ENCODE measurements at regions not wholly inside any gene's neighbourhood (a gene's known extent, or its start where the extent isn't known, plus 50 kb on each side); places are given as distances from the start of the nearest gene placed in this dataset.

DNA sequence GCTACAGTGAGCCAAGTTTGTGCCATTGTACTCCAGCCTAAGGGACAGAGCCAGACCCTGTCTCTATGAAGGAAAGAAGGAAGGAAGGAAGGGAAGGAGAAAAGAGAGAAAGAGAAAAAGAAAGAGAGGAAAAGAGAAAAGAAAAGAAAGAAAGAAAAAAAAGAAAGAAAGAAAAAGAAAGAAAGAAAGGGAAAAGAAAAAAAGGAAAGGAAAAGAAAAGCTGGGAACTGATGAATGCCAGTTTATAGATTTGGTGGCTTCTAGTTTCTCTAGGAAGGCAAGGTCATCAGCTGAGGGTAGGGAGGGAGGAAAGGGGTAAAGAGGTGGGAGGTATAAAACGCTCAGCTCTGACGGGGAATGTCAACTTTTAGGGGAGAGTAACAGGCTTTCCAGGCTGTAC is 62.3 kb upstream of the AKT3 start:
- POLR2A ChIA-PET = no interaction called here
- no peak for FAIRE-seq
- peaks cover 12% of the 10 kb centered on the region for H3K4me1 ChIP-seq

DNA sequence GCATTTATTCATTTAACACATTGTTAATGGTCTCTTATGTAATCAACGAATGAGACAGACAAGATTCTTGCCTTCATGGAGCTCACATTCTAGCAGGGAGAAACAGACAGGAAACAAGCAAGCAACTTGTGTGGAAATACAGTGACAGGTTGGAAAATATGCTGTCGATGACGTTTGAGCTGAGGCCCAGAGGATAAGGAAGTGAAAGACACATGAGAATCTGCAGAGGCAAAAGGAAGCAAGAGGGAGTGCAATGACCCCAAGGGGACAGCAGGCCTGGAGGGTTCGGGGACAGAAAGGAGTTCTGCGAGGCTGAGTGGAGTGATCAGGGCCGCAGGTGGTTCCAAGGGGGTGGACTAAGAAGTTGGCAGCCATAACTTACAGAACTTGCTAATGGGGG is 60.6 kb upstream of the AKT3 start:
- WGBS (ENCODE audit: missing lambda C conversion rate) = 65% methylated on average over 6 of the region's 6 CpGs
- no peak overlapping the region for H3K27ac ChIP-seq
- H3K9me3 ChIP-seq = no peaks in the 10 kb centered on the region
- TF ChIP-seq HOXB13 (CRISPR knock-in tag; IDR thresholded peaks at IDR 0.05; ENCODE audit: low read depth) = no peak
- no peak for TF ChIP-seq GATA3 (IDR thresholded peaks at IDR 0.05; ENCODE audit: borderline replicate concordance)
- TF ChIP-seq, protein P1, sequence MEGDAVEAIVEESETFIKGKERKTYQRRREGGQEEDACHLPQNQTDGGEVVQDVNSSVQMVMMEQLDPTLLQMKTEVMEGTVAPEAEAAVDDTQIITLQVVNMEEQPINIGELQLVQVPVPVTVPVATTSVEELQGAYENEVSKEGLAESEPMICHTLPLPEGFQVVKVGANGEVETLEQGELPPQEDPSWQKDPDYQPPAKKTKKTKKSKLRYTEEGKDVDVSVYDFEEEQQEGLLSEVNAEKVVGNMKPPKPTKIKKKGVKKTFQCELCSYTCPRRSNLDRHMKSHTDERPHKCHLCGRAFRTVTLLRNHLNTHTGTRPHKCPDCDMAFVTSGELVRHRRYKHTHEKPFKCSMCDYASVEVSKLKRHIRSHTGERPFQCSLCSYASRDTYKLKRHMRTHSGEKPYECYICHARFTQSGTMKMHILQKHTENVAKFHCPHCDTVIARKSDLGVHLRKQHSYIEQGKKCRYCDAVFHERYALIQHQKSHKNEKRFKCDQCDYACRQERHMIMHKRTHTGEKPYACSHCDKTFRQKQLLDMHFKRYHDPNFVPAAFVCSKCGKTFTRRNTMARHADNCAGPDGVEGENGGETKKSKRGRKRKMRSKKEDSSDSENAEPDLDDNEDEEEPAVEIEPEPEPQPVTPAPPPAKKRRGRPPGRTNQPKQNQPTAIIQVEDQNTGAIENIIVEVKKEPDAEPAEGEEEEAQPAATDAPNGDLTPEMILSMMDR (IDR thresholded peaks at IDR 0.05) = no peak
- no peak for TF ChIP-seq JUN (IDR thresholded peaks at IDR 0.05)
- no peak for TF ChIP-seq ZC3H11A (IDR thresholded peaks at IDR 0.05)
- TF ChIP-seq CBX8 (IDR thresholded peaks at IDR 0.05) = no peak
- TF ChIP-seq FOSL2 (IDR thresholded peaks at IDR 0.05) = no peak
- no peak for TF ChIP-seq FOSL2 (CRISPR knock-in tag; IDR thresholded peaks at IDR 0.05)
- TF ChIP-seq, protein P2, sequence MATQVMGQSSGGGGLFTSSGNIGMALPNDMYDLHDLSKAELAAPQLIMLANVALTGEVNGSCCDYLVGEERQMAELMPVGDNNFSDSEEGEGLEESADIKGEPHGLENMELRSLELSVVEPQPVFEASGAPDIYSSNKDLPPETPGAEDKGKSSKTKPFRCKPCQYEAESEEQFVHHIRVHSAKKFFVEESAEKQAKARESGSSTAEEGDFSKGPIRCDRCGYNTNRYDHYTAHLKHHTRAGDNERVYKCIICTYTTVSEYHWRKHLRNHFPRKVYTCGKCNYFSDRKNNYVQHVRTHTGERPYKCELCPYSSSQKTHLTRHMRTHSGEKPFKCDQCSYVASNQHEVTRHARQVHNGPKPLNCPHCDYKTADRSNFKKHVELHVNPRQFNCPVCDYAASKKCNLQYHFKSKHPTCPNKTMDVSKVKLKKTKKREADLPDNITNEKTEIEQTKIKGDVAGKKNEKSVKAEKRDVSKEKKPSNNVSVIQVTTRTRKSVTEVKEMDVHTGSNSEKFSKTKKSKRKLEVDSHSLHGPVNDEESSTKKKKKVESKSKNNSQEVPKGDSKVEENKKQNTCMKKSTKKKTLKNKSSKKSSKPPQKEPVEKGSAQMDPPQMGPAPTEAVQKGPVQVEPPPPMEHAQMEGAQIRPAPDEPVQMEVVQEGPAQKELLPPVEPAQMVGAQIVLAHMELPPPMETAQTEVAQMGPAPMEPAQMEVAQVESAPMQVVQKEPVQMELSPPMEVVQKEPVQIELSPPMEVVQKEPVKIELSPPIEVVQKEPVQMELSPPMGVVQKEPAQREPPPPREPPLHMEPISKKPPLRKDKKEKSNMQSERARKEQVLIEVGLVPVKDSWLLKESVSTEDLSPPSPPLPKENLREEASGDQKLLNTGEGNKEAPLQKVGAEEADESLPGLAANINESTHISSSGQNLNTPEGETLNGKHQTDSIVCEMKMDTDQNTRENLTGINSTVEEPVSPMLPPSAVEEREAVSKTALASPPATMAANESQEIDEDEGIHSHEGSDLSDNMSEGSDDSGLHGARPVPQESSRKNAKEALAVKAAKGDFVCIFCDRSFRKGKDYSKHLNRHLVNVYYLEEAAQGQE (IDR thresholded peaks at IDR 0.05) = no peak
- no peak for TF ChIP-seq CBX2 (IDR thresholded peaks at IDR 0.05; ENCODE audit: borderline replicate concordance, low read depth)
- TF ChIP-seq BHLHE40 (IDR thresholded peaks at IDR 0.05; ENCODE audit: low read depth, low read length) = no peak
- no peak for TF ChIP-seq KDM1A (IDR thresholded peaks at IDR 0.05; ENCODE audit: low read depth)
- no peak for TF ChIP-seq CHD4 (IDR thresholded peaks at IDR 0.05; ENCODE audit: borderline replicate concordance)
- no peak for TF ChIP-seq EHF (CRISPR knock-in tag; IDR thresholded peaks at IDR 0.05)
- no peak for TF ChIP-seq FOXS1 (CRISPR knock-in tag; IDR thresholded peaks at IDR 0.05)
- TF ChIP-seq MAZ (IDR thresholded peaks at IDR 0.05; ENCODE audit: borderline replicate concordance, low read depth, low read length) = no peak
- TF ChIP-seq ZFP36 (IDR thresholded peaks at IDR 0.05; ENCODE audit: borderline replicate concordance, partially characterized antibody) = no peak
- TF ChIP-seq, protein P3, sequence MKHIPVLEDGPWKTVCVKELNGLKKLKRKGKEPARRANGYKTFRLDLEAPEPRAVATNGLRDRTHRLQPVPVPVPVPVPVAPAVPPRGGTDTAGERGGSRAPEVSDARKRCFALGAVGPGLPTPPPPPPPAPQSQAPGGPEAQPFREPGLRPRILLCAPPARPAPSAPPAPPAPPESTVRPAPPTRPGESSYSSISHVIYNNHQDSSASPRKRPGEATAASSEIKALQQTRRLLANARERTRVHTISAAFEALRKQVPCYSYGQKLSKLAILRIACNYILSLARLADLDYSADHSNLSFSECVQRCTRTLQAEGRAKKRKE (CRISPR knock-in tag; IDR thresholded peaks at IDR 0.05; ENCODE audit: low read depth) = no peak
- TF ChIP-seq, protein P4, sequence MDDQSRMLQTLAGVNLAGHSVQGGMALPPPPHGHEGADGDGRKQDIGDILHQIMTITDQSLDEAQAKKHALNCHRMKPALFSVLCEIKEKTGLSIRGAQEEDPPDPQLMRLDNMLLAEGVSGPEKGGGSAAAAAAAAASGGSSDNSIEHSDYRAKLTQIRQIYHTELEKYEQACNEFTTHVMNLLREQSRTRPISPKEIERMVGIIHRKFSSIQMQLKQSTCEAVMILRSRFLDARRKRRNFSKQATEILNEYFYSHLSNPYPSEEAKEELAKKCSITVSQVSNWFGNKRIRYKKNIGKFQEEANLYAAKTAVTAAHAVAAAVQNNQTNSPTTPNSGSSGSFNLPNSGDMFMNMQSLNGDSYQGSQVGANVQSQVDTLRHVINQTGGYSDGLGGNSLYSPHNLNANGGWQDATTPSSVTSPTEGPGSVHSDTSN (IDR thresholded peaks at IDR 0.05) = no peak
- no peak for TF ChIP-seq ZNF302 (CRISPR knock-in tag; IDR thresholded peaks at IDR 0.05)
- TF ChIP-seq CHD2 (IDR thresholded peaks at IDR 0.05; ENCODE audit: low read length, partially characterized antibody) = no peak
- no peaks in the 10 kb centered on the region for H3K4me1 ChIP-seq
- H3K4me3 ChIP-seq = no peak overlapping the region
- ChIA-PET POLR2A (no interaction called here), CTCF (interaction anchor here (0.7 kb wide), 1 partner anchor 34 kb away, joined by 3 read pairs; no protein-coding TSS in a partner anchor)
- DNase-seq (ENCODE audit: low read depth in 1 of 2, low spot score in 1 of 2) = no peak
- H3K4me2 ChIP-seq = no peak overlapping the region
- FAIRE-seq = no peak
- ATAC-seq = no peak

More for the DNA sequence above, 62.3 kb upstream of the AKT3 start:
- CTCF ChIA-PET = no interaction called here
- no peak for TF ChIP-seq ZNF302 (CRISPR knock-in tag; IDR thresholded peaks at IDR 0.05)
- TF ChIP-seq, protein P5, sequence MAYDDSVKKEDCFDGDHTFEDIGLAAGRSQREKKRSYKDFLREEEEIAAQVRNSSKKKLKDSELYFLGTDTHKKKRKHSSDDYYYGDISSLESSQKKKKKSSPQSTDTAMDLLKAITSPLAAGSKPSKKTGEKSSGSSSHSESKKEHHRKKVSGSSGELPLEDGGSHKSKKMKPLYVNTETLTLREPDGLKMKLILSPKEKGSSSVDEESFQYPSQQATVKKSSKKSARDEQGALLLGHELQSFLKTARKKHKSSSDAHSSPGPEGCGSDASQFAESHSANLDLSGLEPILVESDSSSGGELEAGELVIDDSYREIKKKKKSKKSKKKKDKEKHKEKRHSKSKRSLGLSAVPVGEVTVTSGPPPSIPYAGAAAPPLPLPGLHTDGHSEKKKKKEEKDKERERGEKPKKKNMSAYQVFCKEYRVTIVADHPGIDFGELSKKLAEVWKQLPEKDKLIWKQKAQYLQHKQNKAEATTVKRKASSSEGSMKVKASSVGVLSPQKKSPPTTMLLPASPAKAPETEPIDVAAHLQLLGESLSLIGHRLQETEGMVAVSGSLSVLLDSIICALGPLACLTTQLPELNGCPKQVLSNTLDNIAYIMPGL (CRISPR knock-in tag; IDR thresholded peaks at IDR 0.05; ENCODE audit: borderline replicate concordance) = no peak
- no peak for TF ChIP-seq POLR2AphosphoS2 (conservative IDR thresholded peaks at IDR 0.05; ENCODE audit: low read length)
- no peak for TF ChIP-seq ZFP36 (IDR thresholded peaks at IDR 0.05; ENCODE audit: borderline replicate concordance, partially characterized antibody)
- TF ChIP-seq EHF (CRISPR knock-in tag; IDR thresholded peaks at IDR 0.05) = no peak
- TF ChIP-seq HOXB5 (CRISPR knock-in tag; IDR thresholded peaks at IDR 0.05) = no peak
- no peak overlapping the region for H3K4me3 ChIP-seq
- 74% methylated on average over 2 of the region's 2 CpGs for whole genome bisulfite sequencing (ENCODE audit: missing lambda C conversion rate)
- ATAC-seq (no peak), DNase-seq (ENCODE audit: low read depth in 1 of 2, low spot score in 1 of 2) (no peak)
- H3K9me3 ChIP-seq = no peaks in the 10 kb centered on the region
- H3K4me2 ChIP-seq = no peak overlapping the region
- no peak overlapping the region for H3K27ac ChIP-seq
